MM.1S (cell line): ENCODE measurements at regions not wholly inside any gene's neighbourhood (a gene's known extent, or its start where the extent isn't known, plus 50 kb on each side); places are given as distances from the start of the nearest gene placed in this dataset.
"Not testable (repeated sequence)": the region's sequence is repeated elsewhere in the genome, so short reads cannot be mapped to it uniquely, and the experiment has no call there.

Experiments used
- EZH2 ChIP-seq: fragments of 300-600 bp; sonication (generic); optimal IDR thresholded peaks from 2 replicates; pipeline ENCODE3; 2017; ENCODE audit warnings: low read depth, mild to moderate bottlenecking, antibody characterized with exemption, low read length, mixed read lengths
- EZH2phosphoT487 ChIP-seq: fragments of 300-600 bp; sonication (generic); IDR thresholded peaks from 2 replicates; pipeline ENCODE4 v1.6.1; 2018; ENCODE audit warnings: antibody characterized with exemption, low read length
- TF ChIP-seq, protein P1 (sequence below): fragments of 300-600 bp; sonication (generic); IDR thresholded peaks from 2 replicates; pipeline ENCODE4 v1.5.1; 2016; ENCODE audit warnings: antibody characterized with exemption, low read length, mixed read lengths

DNA sequence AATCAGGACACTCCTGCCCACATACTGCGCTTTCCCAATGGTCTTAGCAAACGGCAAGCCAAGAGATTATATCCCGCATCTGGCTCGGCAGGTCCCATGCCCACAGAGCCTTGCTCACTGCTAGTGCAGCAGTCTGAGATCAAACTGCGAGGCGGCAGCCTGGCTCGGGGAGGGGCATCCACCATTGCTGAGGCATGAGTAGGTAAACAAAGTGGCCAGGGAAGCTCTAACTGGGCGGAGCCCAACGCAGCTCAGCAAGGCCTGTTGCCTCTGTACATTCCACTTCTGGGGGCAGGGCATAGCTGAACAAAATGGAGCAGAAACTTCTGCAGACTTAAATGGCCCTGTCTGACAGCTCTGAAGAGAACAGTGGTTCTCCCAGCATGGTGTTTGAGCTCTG is 77.5 kb downstream of the ELAPOR2 start:
- TF ChIP-seq EZH2, EZH2phosphoT487: not testable (repeated sequence)
- TF ChIP-seq, protein P1, sequence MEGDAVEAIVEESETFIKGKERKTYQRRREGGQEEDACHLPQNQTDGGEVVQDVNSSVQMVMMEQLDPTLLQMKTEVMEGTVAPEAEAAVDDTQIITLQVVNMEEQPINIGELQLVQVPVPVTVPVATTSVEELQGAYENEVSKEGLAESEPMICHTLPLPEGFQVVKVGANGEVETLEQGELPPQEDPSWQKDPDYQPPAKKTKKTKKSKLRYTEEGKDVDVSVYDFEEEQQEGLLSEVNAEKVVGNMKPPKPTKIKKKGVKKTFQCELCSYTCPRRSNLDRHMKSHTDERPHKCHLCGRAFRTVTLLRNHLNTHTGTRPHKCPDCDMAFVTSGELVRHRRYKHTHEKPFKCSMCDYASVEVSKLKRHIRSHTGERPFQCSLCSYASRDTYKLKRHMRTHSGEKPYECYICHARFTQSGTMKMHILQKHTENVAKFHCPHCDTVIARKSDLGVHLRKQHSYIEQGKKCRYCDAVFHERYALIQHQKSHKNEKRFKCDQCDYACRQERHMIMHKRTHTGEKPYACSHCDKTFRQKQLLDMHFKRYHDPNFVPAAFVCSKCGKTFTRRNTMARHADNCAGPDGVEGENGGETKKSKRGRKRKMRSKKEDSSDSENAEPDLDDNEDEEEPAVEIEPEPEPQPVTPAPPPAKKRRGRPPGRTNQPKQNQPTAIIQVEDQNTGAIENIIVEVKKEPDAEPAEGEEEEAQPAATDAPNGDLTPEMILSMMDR: not testable (repeated sequence)
